HG02642 (cell line): ENCODE measurements at regions not wholly inside any gene's neighbourhood (a gene's known extent, or its start where the extent isn't known, plus 50 kb on each side); places are given as distances from the start of the nearest gene placed in this dataset.

Experiments
- ATAC-seq: cut with Tn5 transposase; IDR thresholded peaks from one replicate; pipeline ENCODE4 v1.9.1; 2021; ENCODE audit warnings: mild to moderate bottlenecking; ENCODE audit not compliant: unreplicated experiment, poor library complexity

DNA sequence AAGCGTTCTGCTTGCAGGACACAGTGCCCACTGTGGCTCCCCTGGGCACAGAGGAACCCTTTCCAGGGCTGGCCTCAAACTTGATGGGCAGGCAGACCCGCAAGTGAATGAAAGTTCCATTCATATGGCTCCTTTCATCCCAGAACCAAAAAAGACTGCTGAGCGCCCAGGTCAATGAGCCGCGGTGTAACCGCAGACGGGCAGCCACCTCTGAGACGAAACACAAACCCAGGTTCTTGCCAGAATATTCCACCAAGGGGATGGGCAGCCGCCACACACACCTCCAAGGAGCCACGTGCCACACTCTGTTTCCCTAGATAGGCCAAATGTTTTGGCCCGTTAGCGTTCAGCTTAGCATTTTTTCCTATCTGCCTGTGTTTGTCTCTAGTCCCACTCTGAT, 82.8 kb upstream of the IGF1R start:
- no peak for ATAC-seq

DNA sequence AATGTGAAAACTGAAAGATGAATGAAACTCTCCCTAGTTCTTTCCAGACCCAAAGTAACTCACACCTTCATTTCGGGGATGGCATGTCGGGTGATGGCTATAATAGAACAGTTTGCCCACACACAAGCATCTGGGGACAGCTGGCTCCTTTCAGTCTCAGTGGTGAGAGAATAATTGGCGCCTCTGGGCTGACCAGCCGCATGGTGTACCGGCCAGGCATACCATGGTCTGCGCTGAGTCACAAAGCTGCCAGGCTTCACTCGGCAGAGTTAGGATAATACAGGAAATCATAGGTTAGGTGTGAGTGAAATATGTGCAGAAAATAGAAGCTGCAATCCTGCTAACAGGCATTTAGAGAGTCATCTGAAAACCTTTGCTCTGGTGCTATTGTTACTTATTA, 80.4 kb upstream of the IGF1R start:
- no peak for ATAC-seq

- ATAC-seq, result no peak
Measured at GRCh38 chr15:98568382-98569017, 79.8 kb upstream of the IGF1R start.

DNA sequence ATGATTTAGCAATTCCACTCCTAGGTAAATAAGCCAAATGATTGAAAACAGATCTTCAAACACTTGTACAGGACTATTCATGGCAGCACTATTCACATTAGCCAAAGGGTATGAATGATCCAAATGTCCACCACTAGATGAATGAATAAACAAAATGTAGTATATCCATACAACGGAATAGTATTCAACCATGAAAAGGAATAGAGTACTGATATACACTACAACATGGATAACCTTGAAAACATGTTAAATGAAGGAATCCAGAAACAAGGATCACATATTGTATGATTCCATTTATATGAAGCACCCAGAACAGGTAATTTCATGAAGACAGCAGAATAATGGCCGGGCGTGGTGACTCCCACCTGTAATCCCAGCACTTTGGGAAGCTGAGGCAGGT, 78.2 kb upstream of the IGF1R start:
- ATAC-seq, result no peak

GRCh38 chr15:98580572-98580971, 67.8 kb upstream of the IGF1R start:
- no peak for ATAC-seq

DNA sequence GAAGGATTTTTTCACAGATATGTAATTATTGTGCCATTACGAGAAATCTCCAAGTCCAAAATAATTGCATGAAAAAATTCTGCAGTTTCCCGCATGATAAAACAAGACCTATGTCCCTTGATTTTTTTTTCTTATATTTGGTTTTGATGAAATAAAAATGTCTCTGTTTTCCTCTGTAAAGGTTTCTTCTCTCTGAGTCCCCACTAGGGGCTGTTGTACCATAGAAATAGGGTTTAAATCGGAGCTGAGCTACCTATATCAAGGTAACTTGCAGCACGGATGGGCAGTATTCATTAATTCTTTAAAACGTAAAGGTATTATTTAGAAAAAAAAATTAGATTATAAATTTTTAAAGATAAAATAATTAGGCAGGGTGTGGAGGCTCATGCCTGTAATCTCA, 66.6 kb upstream of the IGF1R start:
- ATAC-seq, result no peak

GRCh38 chr15:98582900-98583554, 65.3 kb upstream of the IGF1R start:
- ATAC-seq, result no peak

DNA sequence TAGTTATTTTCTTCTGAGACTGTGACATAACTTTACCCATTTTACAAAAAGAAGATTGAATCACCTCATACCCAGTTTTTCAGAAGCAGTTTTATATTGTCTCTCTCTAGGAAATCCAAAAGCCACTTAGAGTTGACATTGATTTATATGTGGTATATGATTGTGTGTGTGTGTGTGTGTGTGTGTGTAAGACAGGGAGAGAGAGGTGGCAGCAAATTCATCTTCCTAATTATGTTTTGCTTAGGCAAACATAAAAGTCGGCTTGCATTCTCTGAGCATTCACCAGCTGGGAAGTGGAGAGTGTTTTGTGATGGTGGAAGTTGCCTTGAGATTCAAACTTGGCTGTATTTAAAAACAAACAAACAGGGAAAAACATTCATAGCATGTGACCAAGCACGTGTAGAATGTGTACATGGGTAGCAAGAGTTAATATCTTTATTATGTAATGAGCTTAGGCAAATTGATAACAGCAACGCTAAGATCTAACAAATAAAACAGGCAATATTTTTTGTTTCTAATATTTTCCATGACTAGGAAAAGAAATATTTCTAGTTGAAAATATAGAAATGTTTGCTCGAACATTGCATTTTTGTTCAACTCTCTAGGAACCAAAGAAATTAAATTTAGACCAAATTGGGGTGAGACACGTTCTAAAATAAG, 64.4 kb upstream of the IGF1R start:
- ATAC-seq, result no peak

DNA sequence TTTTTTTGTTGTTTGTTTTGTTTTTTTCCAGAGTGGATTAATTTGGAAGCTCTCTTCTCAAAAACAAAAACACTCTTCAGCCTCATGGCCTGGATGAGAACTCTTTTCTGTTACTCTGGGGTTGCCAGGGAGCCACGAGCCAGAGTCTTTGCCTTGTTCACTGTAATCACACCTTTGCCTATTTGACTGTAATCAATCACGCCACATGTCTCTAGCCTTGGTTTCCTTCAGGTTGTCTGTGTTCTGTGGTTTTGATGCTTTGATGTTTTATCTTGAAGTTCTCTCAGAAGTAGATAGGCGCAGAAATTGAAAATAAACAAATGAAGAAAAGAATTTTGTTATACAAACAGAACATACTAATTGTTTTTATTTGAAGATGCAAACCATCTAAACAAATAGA, 62.3 kb upstream of the IGF1R start:
- ATAC-seq, result no peak

DNA sequence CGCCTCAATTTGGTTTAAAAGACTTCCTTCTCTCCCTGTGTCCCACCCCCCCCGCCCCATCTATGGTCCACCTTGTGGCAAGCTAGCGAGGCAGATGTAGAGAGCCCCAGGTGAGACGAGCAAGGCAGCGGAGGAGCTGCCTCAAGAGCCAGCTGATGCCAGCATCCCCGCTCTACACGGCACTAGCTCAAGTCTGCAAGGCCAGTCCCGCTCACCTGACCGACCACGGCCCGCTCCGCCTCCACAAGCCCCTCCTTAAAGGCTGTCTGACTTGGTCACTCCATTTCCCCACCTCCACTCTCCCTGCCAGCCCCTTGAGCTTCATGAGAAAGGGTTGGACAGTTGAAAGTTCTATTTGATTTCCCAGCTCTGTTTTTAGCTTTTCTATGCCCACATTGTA, 56.2 kb upstream of the IGF1R start:
- ATAC-seq, result no peak

- no peak for ATAC-seq
Measured at GRCh38 chr15:98596131-98596530, 52.2 kb upstream of the IGF1R start.

GRCh38 chr15:98596885-98597392, 51.4 kb upstream of the IGF1R start:
- ATAC-seq, result no peak

DNA sequence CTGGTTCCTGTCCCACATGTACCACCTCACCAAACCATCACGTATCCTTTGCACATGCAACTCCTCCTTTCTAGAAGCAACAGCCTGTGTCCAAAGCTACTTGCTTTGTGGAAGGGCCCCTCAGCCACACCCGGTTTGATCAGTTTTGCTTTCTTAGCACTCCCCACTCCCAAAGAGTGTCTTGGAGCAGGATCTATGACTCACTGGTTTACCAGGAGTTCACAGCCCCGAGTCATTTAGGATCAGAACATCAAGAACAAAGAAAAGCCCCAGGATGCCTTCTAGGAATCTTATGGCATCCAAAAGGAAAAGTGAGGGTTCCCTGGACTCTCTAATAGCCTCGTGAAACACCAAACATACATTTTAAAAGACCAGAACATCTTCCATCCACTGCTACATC, 50.7 kb upstream of the IGF1R start:
- no peak for ATAC-seq
